ENCODE measurements at regions not wholly inside any gene's neighbourhood (a gene's known extent, or its start where the extent isn't known, plus 50 kb on each side); places are given as distances from the start of the nearest gene placed in this dataset.

- TF ChIP-seq CTCF (optimal IDR thresholded peaks at IDR 0.05 in 1 of 3, IDR thresholded peaks at IDR 0.05 in 1 of 3, conservative IDR thresholded peaks at IDR 0.05 in 1 of 3; ENCODE audit: extremely low read depth in 1 of 3, insufficient read depth in 2 of 3, low read length in 3 of 3) (no peak), EZH2 (IDR thresholded peaks at IDR 0.05; ENCODE audit: low read length) (no peak)
Measured at GRCh38 chr10:54866666-54867065, 65.6 kb upstream of the PCDH15 start.
